PFSK-1 (cell line): ENCODE measurements at regions not wholly inside any gene's neighbourhood (a gene's known extent, or its start where the extent isn't known, plus 50 kb on each side); places are given as distances from the start of the nearest gene placed in this dataset.

ENCODE experiments used
- SIN3A ChIP-seq: IDR thresholded peaks from 2 replicates; pipeline ENCODE4 v1.6.1; 2012; ENCODE audit warnings: mild to moderate bottlenecking, low read length, moderate library complexity, borderline replicate concordance; ENCODE audit not compliant: insufficient read depth
- TF ChIP-seq, protein P1 (sequence below), 2 experiments: IDR thresholded peaks; 2 replicates each; pipeline versions ENCODE4 v1.6.1 to v1.8.0; 2011 to 2012; ENCODE audit warnings: low read depth in 2 of 2, low read length in 2 of 2, control low read depth in 1 of 2, inconsistent platforms in 1 of 2, mild to moderate bottlenecking in 1 of 2, moderate library complexity in 1 of 2; ENCODE audit not compliant: insufficient read depth in 1 of 2

DNA sequence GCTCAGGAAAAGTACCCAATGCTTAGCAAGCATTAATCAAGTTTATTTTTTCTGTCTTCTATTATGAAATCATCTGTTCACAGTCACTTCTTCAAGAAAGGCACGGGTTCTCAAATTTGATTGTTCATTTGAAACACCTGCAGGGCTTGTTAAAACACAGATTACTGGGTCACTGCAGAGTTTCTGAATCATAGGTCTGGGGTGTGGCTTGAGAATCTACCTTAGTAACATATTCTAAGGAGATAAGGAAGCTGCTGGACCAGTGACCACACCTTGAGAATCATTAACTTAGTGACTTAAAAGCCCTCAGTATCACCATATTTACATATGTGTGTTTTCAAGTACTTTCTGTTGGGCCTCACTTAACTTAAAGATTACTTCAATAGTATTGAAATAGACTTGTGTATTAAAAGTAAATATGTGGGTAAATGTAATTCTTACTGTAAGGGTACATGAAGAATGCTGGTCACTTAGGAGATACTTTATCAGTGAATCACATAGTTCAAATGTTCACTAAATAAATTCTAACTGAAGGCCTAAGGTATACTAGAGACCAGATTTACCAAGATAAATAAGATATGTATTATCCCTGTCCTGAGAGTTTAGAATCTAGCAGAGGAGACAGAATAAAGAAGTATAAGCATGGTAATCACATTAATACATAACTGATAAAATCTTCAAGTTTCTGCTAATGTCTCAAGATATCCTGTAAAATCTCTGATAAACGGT is 1342.1 kb upstream of the C9orf72 start:
- TF ChIP-seq, protein P1, sequence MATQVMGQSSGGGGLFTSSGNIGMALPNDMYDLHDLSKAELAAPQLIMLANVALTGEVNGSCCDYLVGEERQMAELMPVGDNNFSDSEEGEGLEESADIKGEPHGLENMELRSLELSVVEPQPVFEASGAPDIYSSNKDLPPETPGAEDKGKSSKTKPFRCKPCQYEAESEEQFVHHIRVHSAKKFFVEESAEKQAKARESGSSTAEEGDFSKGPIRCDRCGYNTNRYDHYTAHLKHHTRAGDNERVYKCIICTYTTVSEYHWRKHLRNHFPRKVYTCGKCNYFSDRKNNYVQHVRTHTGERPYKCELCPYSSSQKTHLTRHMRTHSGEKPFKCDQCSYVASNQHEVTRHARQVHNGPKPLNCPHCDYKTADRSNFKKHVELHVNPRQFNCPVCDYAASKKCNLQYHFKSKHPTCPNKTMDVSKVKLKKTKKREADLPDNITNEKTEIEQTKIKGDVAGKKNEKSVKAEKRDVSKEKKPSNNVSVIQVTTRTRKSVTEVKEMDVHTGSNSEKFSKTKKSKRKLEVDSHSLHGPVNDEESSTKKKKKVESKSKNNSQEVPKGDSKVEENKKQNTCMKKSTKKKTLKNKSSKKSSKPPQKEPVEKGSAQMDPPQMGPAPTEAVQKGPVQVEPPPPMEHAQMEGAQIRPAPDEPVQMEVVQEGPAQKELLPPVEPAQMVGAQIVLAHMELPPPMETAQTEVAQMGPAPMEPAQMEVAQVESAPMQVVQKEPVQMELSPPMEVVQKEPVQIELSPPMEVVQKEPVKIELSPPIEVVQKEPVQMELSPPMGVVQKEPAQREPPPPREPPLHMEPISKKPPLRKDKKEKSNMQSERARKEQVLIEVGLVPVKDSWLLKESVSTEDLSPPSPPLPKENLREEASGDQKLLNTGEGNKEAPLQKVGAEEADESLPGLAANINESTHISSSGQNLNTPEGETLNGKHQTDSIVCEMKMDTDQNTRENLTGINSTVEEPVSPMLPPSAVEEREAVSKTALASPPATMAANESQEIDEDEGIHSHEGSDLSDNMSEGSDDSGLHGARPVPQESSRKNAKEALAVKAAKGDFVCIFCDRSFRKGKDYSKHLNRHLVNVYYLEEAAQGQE (IDR thresholded peaks at IDR 0.05; ENCODE audit: insufficient read depth in 1 of 2, low read depth in 2 of 2, low read length in 2 of 2), result no peak
- no peak for TF ChIP-seq SIN3A
